ENCODE measurements at regions not wholly inside any gene's neighbourhood (a gene's known extent, or its start where the extent isn't known, plus 50 kb on each side); places are given as distances from the start of the nearest gene placed in this dataset.

- no peak overlapping the region for H2BK5ac ChIP-seq (ENCODE audit: low read depth, low read length)
- POLR2A ChIA-PET (ENCODE audit: partially characterized antibody): no interaction called here
- no peak overlapping the region for H3K18ac ChIP-seq (ENCODE audit: extremely low read depth, low read length)
- H4K8ac ChIP-seq (ENCODE audit: extremely low read depth, insufficient read depth, low read length): no peak overlapping the region
- H3K4me3 ChIP-seq (ENCODE audit: extremely low read depth in 1 of 4, insufficient read depth in 2 of 4, low read depth in 3 of 4, low read length in 4 of 4): no peak overlapping the region
- WGBS, 2 experiments (ENCODE audit: extremely low coverage in 1 of 2, insufficient coverage in 1 of 2, insufficient read length in 1 of 2, insufficient replicate concordance in 2 of 2, low coverage in 1 of 2, low lambda C conversion rate in 2 of 2, missing lambda C conversion rate in 1 of 2): 75% methylated on average over 1 of the region's 1 CpG; no CpG with 5 or more reads in 1 of the 2 experiments
- H3K56ac ChIP-seq (replicated peaks; ENCODE audit: insufficient read length, low read depth, low read length): no peak overlapping the region
- H3K27ac ChIP-seq (ENCODE audit: low read depth, low read length): no peak overlapping the region
- H3K4ac ChIP-seq (replicated peaks; ENCODE audit: insufficient read length, low read depth, low read length): no peak overlapping the region
- H3K4me1 ChIP-seq (replicated peaks in 1 of 4; ENCODE audit: control insufficient read depth in 3 of 4, insufficient read depth in 4 of 4, low read length in 3 of 4): no peaks in the 10 kb centered on the region
- no peak overlapping the region for H3K23ac ChIP-seq (ENCODE audit: insufficient read length)
- TF ChIP-seq RNF2 (IDR thresholded peaks at IDR 0.05; ENCODE audit: borderline replicate concordance, low read depth, low read length, missing control alignments, poor library complexity, severe bottlenecking) (no peak), EZH2 (IDR thresholded peaks at IDR 0.05; ENCODE audit: low read depth, low read length, severe bottlenecking) (no peak), CTBP2 (IDR thresholded peaks at IDR 0.05; ENCODE audit: borderline replicate concordance, insufficient read depth, insufficient read length, low read length) (no peak), USF2 (IDR thresholded peaks at IDR 0.05; ENCODE audit: low read length) (no peak), SRF (IDR thresholded peaks at IDR 0.05; ENCODE audit: low read depth, low read length) (no peak), YY1 (IDR thresholded peaks at IDR 0.05; ENCODE audit: low read depth, low read length) (no peak)
- H2BK15ac ChIP-seq (ENCODE audit: low read length): no peak overlapping the region
- no peak for DNase-seq (ENCODE audit: low read depth in 1 of 2, low spot score in 2 of 2)
- H2AK5ac ChIP-seq (ENCODE audit: low read depth, low read length): no peak overlapping the region
- H2BK20ac ChIP-seq (ENCODE audit: low read length): no peak overlapping the region
- H3K36me3 ChIP-seq (ENCODE audit: control insufficient read depth in 2 of 4, insufficient read depth in 4 of 4, low read length in 3 of 4): no peaks in the 10 kb centered on the region
- H2BK12ac ChIP-seq (ENCODE audit: low read depth, low read length): no peak overlapping the region
- H3K79me2 ChIP-seq (ENCODE audit: control insufficient read depth in 1 of 2, insufficient read depth in 2 of 2, low read length in 2 of 2): no peaks in the 10 kb centered on the region
- no peaks in the 10 kb centered on the region for H4K20me1 ChIP-seq (replicated peaks in 1 of 2; ENCODE audit: control insufficient read depth in 1 of 2, insufficient read depth in 2 of 2, low read length in 2 of 2)
- H4K5ac ChIP-seq (ENCODE audit: insufficient read length, low read depth, low read length): no peak overlapping the region
- H3K23me2 ChIP-seq (ENCODE audit: low read depth, low read length): no peaks in the 10 kb centered on the region
- no peak overlapping the region for H2BK120ac ChIP-seq (replicated peaks; ENCODE audit: low read depth, low read length)
- no peaks in the 10 kb centered on the region for H3K27me3 ChIP-seq (replicated peaks in 1 of 4; ENCODE audit: control insufficient read depth in 3 of 4, extremely low read depth in 1 of 4, insufficient read depth in 3 of 4, low read length in 3 of 4)
- CTCF ChIA-PET (ENCODE audit: partially characterized antibody): interaction anchor here (0.7 to 1.2 kb wide), 2 partner anchors 45 to 224 kb away, joined by 3 to 5 read pairs; no protein-coding TSS in a partner anchor
- FAIRE-seq: no peak
- H2AFZ ChIP-seq (ENCODE audit: low read length): no peak overlapping the region
- H4K91ac ChIP-seq (replicated peaks; ENCODE audit: insufficient read length, low read length): no peak overlapping the region
- no peak overlapping the region for H3K4me2 ChIP-seq (ENCODE audit: insufficient read depth in 1 of 2, low read depth in 2 of 2, low read length in 2 of 2)
- no peaks in the 10 kb centered on the region for H3K79me1 ChIP-seq (ENCODE audit: low read depth, low read length)
- no peak overlapping the region for H3K9ac ChIP-seq (replicated peaks in 1 of 4; ENCODE audit: extremely low read depth in 1 of 4, low read depth in 3 of 4, low read length in 3 of 4)
- H3K9me3 ChIP-seq (ENCODE audit: insufficient read depth in 2 of 2, low read depth in 1 of 2, low read length in 1 of 2): no peaks in the 10 kb centered on the region
- no peak overlapping the region for H3K14ac ChIP-seq (ENCODE audit: insufficient read length)
Observed at GRCh38 chr3:113064183-113064582, 73.4 kb downstream of the GTPBP8 start.
